KMS-11 (cell line): ENCODE measurements at regions not wholly inside any gene's neighbourhood (a gene's known extent, or its start where the extent isn't known, plus 50 kb on each side); places are given as distances from the start of the nearest gene placed in this dataset.

ENCODE experiments used
- H2AFZ ChIP-seq: fragments of 200-600 bp; sonication (generic); 2 replicates; pipeline ENCODE4 v1.6.1; 2016; ENCODE audit warnings: antibody characterized with exemption, mixed run types, low read depth
- H3K27ac ChIP-seq: fragments of 200-600 bp; sonication (generic); 2 replicates; pipeline ENCODE4 v1.6.1; 2016; ENCODE audit warnings: mild to moderate bottlenecking, mixed run types
- H3K27me3 ChIP-seq: fragments of 200-600 bp; sonication (generic); 2 replicates; pipeline ENCODE4 v1.6.1; 2017; ENCODE audit warnings: mild to moderate bottlenecking, low read depth, mixed run types, moderate library complexity; ENCODE audit not compliant: insufficient read depth
- H3K36me3 ChIP-seq: fragments of 200-600 bp; sonication (generic); 2 replicates; pipeline ENCODE4 v1.6.1; 2017; ENCODE audit warnings: mild to moderate bottlenecking, mixed run types; ENCODE audit not compliant: insufficient read depth
- H3K4me1 ChIP-seq: fragments of 200-600 bp; sonication (generic); 2 replicates; pipeline ENCODE4 v1.6.1; 2016; ENCODE audit warnings: mild to moderate bottlenecking, low read depth, mixed run types; ENCODE audit not compliant: poor library complexity, severe bottlenecking
- H3K4me2 ChIP-seq: fragments of 200-600 bp; sonication (generic); 2 replicates; pipeline ENCODE4 v1.7.0; 2016; ENCODE audit warnings: mild to moderate bottlenecking, mixed run types
- H3K4me3 ChIP-seq: fragments of 200-600 bp; sonication (generic); IDR thresholded peaks from 2 replicates; pipeline ENCODE4 v1.6.1; 2017; ENCODE audit warnings: low read depth, low read length, mixed read lengths; ENCODE audit not compliant: insufficient read depth
- H3K79me2 ChIP-seq: fragments of 200-600 bp; sonication (generic); 2 replicates; pipeline ENCODE4 v1.6.1; 2016; ENCODE audit warnings: low read depth, mixed run types; ENCODE audit not compliant: insufficient read depth
- H3K9ac ChIP-seq: fragments of 200-600 bp; sonication (generic); 2 replicates; pipeline ENCODE4 v1.6.1; 2016; ENCODE audit warnings: mild to moderate bottlenecking, mixed run types
- H4K20me1 ChIP-seq: fragments of 200-600 bp; sonication (generic); 2 replicates; pipeline ENCODE4 v1.6.1; 2016; ENCODE audit warnings: mild to moderate bottlenecking, mixed run types; ENCODE audit not compliant: insufficient read depth
- CTCF ChIP-seq: fragments of 200-600 bp; sonication (generic); conservative IDR thresholded peaks from 2 replicates; pipeline ENCODE4 v1.6.1; 2017; ENCODE audit warnings: low read depth, mild to moderate bottlenecking, antibody characterized with exemption, low read length, moderate library complexity, mixed read lengths

GRCh38 chr6:14742680-14743079, 503.2 kb upstream of the JARID2 start:
- H2AFZ ChIP-seq = no peak overlapping the region
- no peak overlapping the region for H3K27ac ChIP-seq
- H3K9ac ChIP-seq = no peak overlapping the region

GRCh38 chr6:14743144-14743473, 502.8 kb upstream of the JARID2 start:
- H3K27ac ChIP-seq = no peak overlapping the region
- peaks cover 8% of the 10 kb centered on the region for H3K4me1 ChIP-seq
- no peak overlapping the region for H3K4me2 ChIP-seq
- TF ChIP-seq CTCF = no peak
- H3K9ac ChIP-seq = no peak overlapping the region
- H2AFZ ChIP-seq = no peak overlapping the region
- no peaks in the 10 kb centered on the region for H3K27me3 ChIP-seq
- H4K20me1 ChIP-seq = no peaks in the 10 kb centered on the region
- H3K79me2 ChIP-seq = no peaks in the 10 kb centered on the region
- H3K36me3 ChIP-seq = no peaks in the 10 kb centered on the region
- H3K4me3 ChIP-seq = no peak overlapping the region

More at GRCh38 chr6:14742680-14743079, 503.2 kb upstream of the JARID2 start:
- Histone ChIP-seq H4K20me1 (no peaks in the 10 kb centered on the region), H3K4me1 (peaks cover 8% of the 10 kb centered on the region), H3K36me3 (no peaks in the 10 kb centered on the region), H3K27me3 (no peaks in the 10 kb centered on the region), H3K4me3 (no peak overlapping the region), H3K79me2 (no peaks in the 10 kb centered on the region), H3K4me2 (no peak overlapping the region)
- no peak for TF ChIP-seq CTCF

DNA sequence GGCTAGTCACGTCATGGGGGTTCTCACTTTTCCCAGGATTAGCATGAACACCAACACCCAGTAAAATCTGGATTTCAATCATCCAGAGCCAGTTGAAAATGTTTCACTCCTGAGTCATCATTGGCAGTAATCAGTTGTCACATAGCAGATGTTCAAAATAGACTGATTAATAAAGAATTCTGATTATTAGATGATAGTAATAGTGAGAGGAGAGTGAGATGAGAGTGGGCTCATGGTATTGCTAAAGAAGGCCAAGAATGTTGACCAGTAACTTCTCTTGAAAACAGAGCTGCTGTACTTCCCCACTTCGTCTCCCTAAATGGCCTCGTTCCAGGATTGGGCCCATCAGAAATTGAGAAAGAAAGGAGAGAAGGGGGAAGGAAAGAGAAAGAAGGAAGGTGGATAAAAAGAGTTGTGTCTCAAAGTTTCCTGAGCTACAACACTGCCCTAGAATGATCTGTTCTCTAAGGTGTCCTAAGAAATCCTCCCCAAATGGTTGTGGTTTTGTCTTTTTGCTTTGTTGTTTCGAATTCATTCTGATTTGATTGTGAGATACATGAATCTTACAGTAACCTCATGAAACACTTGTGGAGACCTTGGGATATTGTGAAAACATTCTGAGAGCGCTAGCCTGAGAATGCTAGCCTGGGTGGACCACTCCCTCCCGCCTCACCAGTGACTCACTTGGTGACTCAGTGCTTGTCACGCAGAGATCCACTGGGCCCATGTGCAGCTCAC, 502.2 kb upstream of the JARID2 start:
- Histone ChIP-seq H3K27ac (no peak overlapping the region), H3K4me2 (no peak overlapping the region), H4K20me1 (no peaks in the 10 kb centered on the region), H3K4me3 (no peak overlapping the region), H3K27me3 (no peaks in the 10 kb centered on the region), H3K4me1 (peaks cover 8% of the 10 kb centered on the region), H3K79me2 (no peaks in the 10 kb centered on the region), H2AFZ (no peak overlapping the region), H3K9ac (no peak overlapping the region), H3K36me3 (no peaks in the 10 kb centered on the region)
- TF ChIP-seq CTCF = no peak

DNA sequence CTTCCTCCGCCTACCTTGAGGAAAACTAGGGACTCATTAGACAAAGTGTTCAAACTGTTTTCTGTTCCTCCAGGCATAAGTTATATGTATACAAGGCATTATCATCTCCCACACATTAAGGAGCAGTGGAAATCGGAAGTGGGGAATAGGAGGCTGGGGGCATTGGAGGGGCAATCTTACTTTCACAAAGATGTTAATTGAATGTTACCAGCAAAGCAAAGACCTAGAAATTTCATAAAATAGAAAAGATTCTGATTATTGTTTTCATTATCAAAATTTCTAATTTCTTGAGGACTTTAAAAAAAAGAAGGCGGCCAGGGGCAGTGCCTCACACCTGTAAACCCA, 501.7 kb upstream of the JARID2 start:
- no peak overlapping the region for H3K4me2 ChIP-seq
- peaks cover 8% of the 10 kb centered on the region for H3K4me1 ChIP-seq
- no peak overlapping the region for H2AFZ ChIP-seq
- no peaks in the 10 kb centered on the region for H4K20me1 ChIP-seq
- no peak for TF ChIP-seq CTCF
- H3K4me3 ChIP-seq = no peak overlapping the region
- H3K9ac ChIP-seq = no peak overlapping the region
- no peaks in the 10 kb centered on the region for H3K79me2 ChIP-seq
- no peaks in the 10 kb centered on the region for H3K36me3 ChIP-seq
- H3K27ac ChIP-seq = no peak overlapping the region
- no peaks in the 10 kb centered on the region for H3K27me3 ChIP-seq
